NT2/D1 (cell line): ENCODE measurements at regions not wholly inside any gene's neighbourhood (a gene's known extent, or its start where the extent isn't known, plus 50 kb on each side); places are given as distances from the start of the nearest gene placed in this dataset.
A peak's percentile ranks its signal among the peaks of the same experiment; 100 is the strongest.

ENCODE experiments used
- DNase-seq: peaks from one replicate; pipeline ENCODE4 v3.0.0-alpha.2; 2011; ENCODE audit warnings: low read depth, low spot score
- H3K27me3 ChIP-seq: 2 replicates; pipeline ENCODE4 v1.6.0; 2011; ENCODE audit warnings: mild to moderate bottlenecking; ENCODE audit not compliant: insufficient read length, insufficient read depth
- H3K36me3 ChIP-seq: 2 replicates; pipeline ENCODE4 v1.6.1; 2011; ENCODE audit warnings: mild to moderate bottlenecking, low read length, mixed read lengths; ENCODE audit not compliant: insufficient read depth, insufficient read length
- H3K4me1 ChIP-seq: 2 replicates; pipeline ENCODE4 v1.5.1; 2011; ENCODE audit not compliant: insufficient read depth, insufficient read length
- H3K4me3 ChIP-seq: 2 replicates; pipeline ENCODE4 v1.5.1; 2011; ENCODE audit warnings: low read depth; ENCODE audit not compliant: insufficient read length
- H3K9ac ChIP-seq: 2 replicates; pipeline ENCODE4 v1.6.0; 2011; ENCODE audit warnings: low read depth; ENCODE audit not compliant: insufficient read length
- H3K9me3 ChIP-seq: 2 replicates; pipeline ENCODE4 v1.5.1; 2011; ENCODE audit warnings: mild to moderate bottlenecking, low read length; ENCODE audit not compliant: insufficient read depth
- SUZ12 ChIP-seq: IDR thresholded peaks from 2 replicates; pipeline ENCODE4 v1.6.1; 2011; ENCODE audit not compliant: insufficient read length, insufficient read depth; ENCODE audit errors: extremely low read depth
- YY1 ChIP-seq: IDR thresholded peaks from 2 replicates; pipeline ENCODE4 v1.6.1; 2011; ENCODE audit not compliant: insufficient read length, insufficient read depth
- ZNF274 ChIP-seq: IDR thresholded peaks from 2 replicates; pipeline ENCODE4 v1.6.1; 2011; ENCODE audit warnings: mild to moderate bottlenecking, low read depth, low read length

DNA sequence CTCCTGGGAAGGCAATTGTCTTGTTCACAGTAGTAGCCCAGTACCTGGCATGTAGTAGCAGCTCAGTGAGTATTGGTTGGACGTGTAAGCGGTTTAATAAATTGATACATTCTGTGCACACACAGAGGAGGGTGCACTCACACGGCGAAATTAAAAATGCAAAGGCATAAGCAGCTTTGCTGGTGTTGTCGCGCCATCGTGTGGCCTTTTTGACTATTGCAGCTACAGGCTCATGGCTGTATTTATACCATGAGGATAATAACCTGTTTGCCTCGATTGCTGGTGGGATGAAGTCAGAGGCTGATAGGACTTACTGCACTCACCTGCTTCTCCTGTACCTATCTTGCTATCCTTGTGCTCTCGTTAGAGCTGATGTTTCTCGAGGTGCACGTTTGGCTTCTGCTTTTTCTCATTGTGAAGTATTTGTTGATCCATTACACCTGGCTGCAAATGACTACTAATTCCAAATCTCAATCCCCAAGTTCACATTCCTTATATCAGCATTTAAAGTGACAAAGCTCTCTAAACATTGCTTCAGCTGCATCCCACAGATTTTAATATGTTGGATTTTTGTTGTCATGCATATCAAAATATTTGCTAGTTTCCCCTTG is 61.5 kb downstream of the TBXT start:
- no peak for TF ChIP-seq ZNF274
- TF ChIP-seq YY1 = no peak
- TF ChIP-seq SUZ12 = no peak
- Histone ChIP-seq H3K9ac (no peak overlapping the region), H3K27me3 (no peaks in the 10 kb centered on the region)

GRCh38 chr6:166105341-166106075 is 62.1 kb downstream of the TBXT start:
- Histone ChIP-seq H3K4me3 (no peak overlapping the region), H3K36me3 (no peaks in the 10 kb centered on the region), H3K27me3 (no peaks in the 10 kb centered on the region), H3K9ac (no peak overlapping the region), H3K9me3 (peaks cover 25% of the 10 kb centered on the region), H3K4me1 (no peaks in the 10 kb centered on the region)
- no peak for DNase-seq
- TF ChIP-seq ZNF274 = no peak
- no peak for TF ChIP-seq SUZ12
- no peak for TF ChIP-seq YY1

More for the DNA sequence above, 61.5 kb downstream of the TBXT start:
- Histone ChIP-seq H3K9me3 (peaks cover 20% of the 10 kb centered on the region), H3K4me3 (no peak overlapping the region), H3K4me1 (no peaks in the 10 kb centered on the region), H3K36me3 (no peaks in the 10 kb centered on the region)
- DNase-seq = peak; percentile 42

DNA sequence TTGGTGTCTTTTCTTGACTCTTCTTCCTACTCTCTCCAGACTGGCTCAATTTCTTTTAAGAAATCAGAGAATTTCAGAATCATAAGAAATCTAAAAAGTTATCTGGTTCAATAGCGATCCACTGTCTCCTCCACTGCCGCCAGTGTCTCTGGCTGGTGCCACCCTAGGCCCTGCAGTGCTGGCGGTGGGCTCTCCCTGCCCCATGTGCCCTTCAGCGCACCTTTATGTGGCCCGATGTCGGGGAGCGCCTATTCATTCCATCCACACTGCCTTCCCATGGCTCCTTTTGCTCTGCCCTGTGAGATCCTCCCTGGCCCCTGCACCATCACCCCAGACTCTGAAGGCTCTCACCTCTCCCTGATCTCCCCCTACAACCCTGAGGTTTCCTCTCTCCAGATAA is 62.8 kb downstream of the TBXT start:
- Histone ChIP-seq H3K4me1 (no peaks in the 10 kb centered on the region), H3K4me3 (no peak overlapping the region)

GRCh38 chr6:166104107-166104506 is 63.5 kb downstream of the TBXT start:
- Histone ChIP-seq H3K36me3 (no peaks in the 10 kb centered on the region), H3K4me3 (no peak overlapping the region), H3K9me3 (peaks cover 25% of the 10 kb centered on the region), H3K27me3 (no peaks in the 10 kb centered on the region), H3K4me1 (no peaks in the 10 kb centered on the region), H3K9ac (no peak overlapping the region)
- DNase-seq = no peak
- TF ChIP-seq ZNF274 (no peak), YY1 (no peak), SUZ12 (no peak)

More for the DNA sequence above, 62.8 kb downstream of the TBXT start:
- Histone ChIP-seq H3K9ac (no peak overlapping the region), H3K9me3 (peaks cover 25% of the 10 kb centered on the region), H3K27me3 (no peaks in the 10 kb centered on the region), H3K36me3 (no peaks in the 10 kb centered on the region)
- no peak for DNase-seq
- TF ChIP-seq SUZ12 (no peak), ZNF274 (no peak), YY1 (no peak)

DNA sequence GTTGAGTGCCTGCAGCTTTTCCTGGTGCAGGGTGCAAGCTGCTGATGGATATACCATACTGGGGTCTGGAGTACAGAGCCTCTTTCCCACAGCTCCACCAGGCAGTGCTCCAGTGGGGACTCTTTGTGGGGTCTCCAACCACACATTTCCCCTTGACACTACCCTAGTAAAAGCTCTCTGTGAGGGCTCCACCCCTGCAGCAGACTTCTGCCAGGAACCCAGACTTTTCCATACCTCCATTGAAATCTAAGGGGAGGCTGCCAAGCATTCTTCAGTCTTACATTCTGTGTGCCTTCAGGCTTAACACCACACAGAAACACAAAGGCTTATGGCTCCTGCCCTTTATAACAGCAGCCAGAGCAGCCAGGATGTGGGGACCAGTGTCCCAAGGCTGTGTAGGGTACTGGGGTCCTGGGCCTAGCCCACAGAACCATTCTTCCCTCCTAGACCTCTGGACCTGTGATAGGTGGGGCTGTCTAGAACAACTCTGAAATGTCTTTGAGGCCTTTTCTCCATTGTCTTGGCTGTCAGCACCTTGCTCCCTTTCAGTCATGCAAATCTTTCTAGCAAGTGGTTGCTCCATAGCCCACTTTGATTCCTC is 65.7 kb downstream of the TBXT start:
- Histone ChIP-seq H3K9me3 (peaks cover 25% of the 10 kb centered on the region), H3K27me3 (no peaks in the 10 kb centered on the region), H3K36me3 (no peaks in the 10 kb centered on the region), H3K4me3 (no peak overlapping the region), H3K4me1 (no peaks in the 10 kb centered on the region), H3K9ac (no peak overlapping the region)
- no peak for TF ChIP-seq ZNF274
- no peak for TF ChIP-seq SUZ12
- no peak for TF ChIP-seq YY1
- DNase-seq = no peak

DNA sequence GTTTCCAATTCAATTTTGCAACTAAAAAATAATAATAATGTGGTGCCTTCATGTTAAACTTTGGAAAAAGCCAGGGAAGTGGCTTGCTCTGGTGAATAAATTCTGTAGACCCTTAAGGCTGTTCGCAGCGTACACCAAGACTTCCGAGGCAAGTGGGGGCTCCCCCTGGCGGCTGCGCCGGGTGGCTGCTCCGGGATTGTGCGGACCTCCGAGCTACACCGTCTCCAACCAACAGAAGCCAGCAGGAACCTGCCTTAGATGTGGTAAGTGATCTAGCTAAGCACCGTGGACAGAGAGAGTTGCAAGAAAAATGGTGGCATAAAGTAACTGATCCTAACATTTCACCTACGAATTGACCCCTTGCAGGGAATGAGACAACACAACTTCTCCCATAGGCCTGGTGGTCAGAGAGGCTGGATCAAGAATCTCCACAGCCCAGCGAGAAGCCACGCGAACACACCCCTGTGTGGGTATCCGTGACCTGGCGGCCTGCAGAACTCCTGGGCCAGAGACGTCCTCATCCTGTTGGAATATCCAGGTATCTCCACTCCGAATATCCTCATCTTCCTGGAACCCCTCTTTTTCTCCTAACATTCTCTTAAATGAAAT is 69.6 kb downstream of the TBXT start:
- DNase-seq = peak; percentile 70
- peak overlapping the region; percentile 42 for H3K9ac ChIP-seq
- H3K4me1 ChIP-seq = no peaks in the 10 kb centered on the region
- peaks cover 24% of the 10 kb centered on the region for H3K9me3 ChIP-seq
- no peaks in the 10 kb centered on the region for H3K36me3 ChIP-seq
- peak overlapping the region; percentile 31 for H3K4me3 ChIP-seq
- H3K27me3 ChIP-seq = no peaks in the 10 kb centered on the region
- TF ChIP-seq SUZ12 (no peak), YY1 (no peak), ZNF274 (no peak)

DNA sequence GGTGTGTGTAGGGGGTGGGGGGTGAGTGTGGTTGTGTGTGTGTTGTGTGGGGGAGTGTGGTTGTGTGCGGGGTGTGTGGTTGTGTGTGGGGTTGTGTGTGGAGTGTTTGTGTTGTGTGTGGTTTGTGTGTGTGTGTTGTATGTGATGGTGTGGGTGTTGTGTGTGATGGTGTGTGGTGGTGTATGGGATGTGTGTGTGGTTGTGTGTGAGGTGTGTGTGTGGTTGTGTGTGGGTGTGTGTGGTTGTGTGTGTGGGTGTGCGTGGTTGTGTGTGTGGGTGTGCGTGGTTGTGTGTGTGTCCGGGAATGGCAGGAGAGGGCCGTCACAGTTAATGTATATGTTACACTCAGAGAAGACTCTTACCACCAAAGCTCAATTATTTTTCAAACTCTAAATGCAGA is 79.8 kb downstream of the TBXT start:
- no peaks in the 10 kb centered on the region for H3K36me3 ChIP-seq
- TF ChIP-seq SUZ12 = no peak
- TF ChIP-seq ZNF274 = no peak
- TF ChIP-seq YY1 = no peak
- no peaks in the 10 kb centered on the region for H3K27me3 ChIP-seq
- H3K4me3 ChIP-seq = no peak overlapping the region
- H3K9me3 ChIP-seq = no peaks in the 10 kb centered on the region
- H3K4me1 ChIP-seq = no peaks in the 10 kb centered on the region
- no peak for DNase-seq
- no peak overlapping the region for H3K9ac ChIP-seq
